Stimulated activated naive CD4-positive, alpha-beta T cell (primary cell): ENCODE measurements at regions not wholly inside any gene's neighbourhood (a gene's known extent, or its start where the extent isn't known, plus 50 kb on each side); places are given as distances from the start of the nearest gene placed in this dataset.

Experiments
- DNase-seq, 6 experiments: peaks; one replicate each; lab custom pipeline; 2025; lab: John Stamatoyannopoulos, UW

DNA sequence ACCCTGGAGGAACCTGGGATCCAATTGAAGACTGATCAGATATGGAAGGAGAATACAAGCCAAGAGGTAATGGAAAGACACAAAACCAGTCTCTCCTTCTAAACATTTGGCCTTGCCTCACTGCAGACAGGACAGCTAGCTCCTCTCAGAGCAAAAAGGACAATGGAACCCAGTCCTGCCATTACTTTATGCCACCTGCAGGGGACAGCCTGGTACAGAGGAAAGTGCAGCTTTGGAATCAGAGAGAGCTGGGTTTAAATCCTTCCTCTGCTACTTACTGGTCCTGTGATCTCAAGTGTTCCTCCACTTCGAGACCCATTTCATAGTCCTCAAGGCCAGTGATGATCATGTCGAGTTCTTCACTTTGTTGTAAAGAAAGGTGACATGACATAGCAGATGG lies 159.4 kb upstream of the SMAD3 start:
- DNase-seq = no peak

DNA sequence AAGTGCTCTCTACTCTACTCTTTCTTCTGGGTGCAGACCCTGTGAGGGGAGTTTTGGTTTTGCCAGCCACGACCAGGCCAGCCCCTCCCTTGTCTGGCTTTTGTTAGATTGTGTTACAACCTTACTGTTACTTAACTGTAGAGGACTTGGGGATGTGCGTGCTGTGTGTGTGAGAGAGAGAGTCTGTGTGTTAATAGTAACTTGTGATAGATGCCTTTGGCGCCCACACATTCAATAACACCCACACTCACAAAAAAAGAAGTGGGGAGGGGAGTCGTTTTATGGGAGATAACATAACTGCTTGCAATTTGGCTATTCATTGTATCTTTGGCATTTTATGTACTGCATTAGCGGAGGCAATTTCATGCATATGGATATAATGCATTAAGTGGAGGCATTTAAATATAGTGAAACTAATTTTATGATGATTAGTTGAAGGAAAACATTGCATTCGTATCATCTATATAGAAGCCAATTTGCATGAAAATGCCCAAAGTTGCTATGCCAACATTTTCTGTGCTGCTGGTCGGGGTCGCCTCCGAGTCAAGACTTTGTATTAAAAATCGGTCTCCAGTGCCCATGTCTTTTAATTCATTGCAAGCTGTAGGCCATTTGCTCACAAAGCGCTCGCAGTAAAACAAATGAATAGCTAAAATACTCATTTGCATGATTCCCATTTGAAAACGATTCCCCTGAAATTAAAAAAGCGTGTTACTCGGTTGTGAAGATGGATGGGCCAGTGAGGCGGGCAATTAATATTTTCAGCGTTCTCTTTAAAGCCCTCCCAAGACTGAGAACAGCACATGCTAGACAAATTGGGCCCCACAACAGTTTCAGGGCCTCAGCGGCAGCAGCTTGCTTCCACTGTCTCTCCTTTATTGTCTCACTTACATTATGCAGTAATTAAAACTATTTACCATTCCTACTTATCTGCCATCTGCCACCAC lies 158.5 kb upstream of the SMAD3 start:
- DNase-seq = no peak

DNA sequence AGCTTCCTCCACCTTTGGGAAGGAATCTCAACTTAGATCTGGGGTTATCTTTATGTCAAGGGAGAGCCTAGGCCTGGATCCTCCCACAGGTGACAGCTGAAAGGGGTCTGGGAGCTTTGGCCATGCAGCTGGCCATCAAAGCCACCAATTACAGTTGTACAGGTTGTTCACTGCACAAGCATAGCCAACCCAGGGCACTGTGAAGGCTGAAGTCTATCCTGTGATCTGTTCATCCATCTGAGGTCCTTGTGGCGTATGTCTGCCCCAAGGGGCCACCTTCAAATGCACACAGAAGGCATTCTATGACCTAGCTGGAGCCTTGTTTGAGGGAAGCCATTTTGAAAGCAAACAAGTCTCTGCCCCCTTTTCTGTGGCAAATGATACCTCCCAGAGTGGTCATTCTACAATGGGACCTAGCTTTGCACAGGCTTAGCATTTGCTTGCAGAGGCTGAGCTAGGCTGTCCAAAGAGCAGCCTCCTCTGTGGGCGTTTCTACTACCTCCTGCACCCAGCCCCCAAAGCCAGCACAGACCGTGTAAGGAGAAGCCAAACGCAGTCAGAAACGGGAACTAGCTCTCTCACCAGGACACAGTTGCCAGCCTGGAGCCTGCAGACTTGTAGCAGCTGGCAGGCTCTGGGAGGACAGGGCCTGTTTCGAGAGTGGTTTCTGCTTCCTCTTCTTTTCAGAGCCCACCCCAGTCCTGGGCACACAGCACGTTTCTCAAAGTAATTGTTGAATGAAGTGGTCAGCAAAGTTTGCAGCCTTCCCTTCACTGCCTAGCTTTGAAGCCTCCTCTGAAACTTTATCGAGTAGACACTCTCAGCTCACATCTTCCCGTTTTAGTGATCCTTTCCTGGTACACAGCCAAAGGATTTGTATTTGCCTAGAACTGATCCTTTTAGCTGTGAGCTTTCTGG lies 157.3 kb upstream of the SMAD3 start:
- DNase-seq = no peak

DNA sequence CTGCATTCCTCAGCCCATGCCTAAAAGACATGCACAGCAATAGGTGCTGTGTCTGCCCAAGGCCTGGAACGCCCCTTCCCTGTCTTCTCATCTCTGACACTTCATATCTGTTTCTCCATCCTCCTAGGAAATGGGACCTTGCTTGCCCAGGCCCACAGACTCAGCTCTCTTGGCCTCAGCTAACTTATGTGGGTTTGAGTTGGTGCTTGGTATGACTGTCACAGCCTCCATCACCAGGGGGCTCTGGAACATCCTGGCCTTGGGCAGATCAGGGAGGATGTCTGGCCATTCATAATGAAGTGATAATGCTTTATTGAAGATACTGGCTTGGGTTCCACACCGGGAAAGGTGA lies 156.7 kb upstream of the SMAD3 start:
- DNase-seq = no peak

DNA sequence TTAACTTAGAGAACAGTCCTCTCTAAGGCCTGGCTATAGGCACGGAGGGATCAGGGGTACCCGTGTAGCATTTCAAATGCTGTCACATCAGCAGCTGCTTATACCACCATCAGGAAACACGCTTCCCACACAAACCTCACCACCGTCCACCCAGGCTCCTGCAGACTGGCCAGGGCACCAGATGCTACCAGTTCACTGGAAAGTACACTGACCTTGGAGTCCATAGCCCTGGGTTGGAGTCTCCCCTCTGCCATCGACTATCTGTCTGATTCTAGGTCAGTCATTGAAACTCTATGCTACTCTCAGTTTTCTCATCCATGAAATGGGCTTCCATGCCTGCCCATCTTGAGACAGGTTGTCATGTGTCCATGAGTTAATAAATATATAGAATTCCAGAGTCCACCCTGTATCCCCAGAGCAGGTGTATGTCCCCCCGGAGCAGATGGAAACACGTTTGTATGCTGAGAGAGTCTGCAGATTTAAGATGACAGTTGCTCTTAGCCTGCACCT lies 156.0 kb upstream of the SMAD3 start:
- DNase-seq = no peak

DNA sequence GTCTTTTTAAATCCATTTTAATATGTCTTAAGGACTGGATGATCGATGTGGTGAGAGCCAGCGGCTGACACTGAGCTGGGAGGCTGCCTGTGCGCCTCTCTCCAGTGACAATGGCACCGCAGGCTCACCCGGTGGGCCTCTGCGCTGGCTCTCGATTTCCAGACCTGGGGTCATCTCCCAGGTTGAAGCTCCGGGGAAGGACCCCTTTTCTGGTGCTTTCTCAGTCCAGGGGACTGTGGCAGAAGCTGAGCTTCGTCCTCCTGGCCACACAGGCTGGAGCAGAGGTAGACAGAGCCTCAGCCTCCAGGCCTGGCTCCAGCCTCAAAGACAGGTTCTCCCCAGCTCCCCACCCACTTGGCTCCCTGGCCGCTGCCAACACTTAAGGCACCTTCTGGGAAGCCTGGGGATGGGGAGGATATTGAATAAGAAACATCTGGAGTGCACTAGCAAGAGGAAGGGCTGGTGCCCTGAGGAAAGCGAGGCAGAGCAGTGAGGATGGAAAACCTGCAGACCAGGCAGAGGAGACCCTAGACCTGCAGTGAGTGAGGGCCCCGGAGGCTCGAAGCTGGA lies 154.2 kb upstream of the SMAD3 start:
- no peak for DNase-seq

DNA sequence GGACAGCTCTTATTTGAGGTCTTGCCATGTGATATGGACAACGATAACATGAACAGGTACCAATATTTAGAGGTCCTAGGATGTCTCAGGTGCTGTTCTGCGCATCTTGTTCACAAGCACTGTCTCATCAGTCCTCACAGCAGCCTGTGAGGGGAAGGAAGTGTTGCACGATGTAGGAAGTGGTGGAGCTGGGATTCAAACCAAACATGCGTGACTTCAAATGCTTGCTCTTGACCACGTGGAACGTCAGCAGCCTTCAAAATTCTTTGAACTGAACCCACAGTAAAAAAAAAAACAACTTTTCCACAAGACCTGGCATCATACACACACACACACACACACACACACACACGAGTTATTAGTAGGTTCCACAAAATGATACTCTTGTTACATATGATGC lies 153.4 kb upstream of the SMAD3 start:
- peak in 4 of 6 experiments; percentile 19 to 78 (median 74) for DNase-seq

DNA sequence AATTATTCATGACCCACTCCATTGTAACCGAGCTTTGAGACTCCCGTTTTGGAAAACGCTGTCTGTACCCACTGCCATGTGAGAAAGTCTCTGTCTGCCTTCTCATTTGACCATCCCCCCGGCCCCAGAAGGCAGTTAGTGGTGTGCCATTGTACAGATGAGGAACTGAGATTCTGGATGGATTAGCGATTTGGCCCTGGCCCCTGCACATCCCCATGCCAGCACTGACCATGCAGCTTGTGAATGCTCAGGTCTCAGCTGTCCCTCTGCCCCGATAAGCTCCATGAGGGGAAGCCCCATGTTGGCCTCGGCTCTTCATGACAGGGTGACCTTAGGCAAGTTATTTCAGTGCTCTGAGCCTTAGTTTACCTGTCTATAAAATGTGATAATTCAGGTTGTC lies 153.0 kb upstream of the SMAD3 start:
- no peak for DNase-seq

DNA sequence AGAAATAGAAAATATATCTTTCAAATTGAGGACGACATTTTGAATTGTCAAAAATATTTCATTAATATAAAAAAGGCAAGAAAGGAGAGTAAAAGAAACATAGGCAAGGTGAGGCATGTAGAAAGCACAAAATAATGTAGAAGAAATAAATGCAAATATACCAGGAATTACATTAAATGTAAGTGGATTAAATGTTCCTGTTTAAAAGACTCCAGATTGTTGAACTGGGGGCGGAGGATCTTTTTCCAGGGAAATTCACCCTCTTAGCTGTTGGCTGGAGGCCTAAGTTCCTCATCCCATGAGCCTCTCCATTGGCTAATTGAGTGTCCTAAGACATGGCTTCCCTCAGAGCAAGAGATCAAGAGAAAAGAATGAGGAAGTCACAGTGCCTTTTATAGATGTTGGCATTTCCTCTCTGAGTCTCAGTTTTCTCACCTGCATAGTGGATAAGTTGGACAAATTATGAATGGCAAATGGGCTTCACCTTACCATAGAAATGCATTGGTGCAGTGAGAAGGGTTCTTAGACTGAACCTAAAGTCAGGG lies 147.4 kb upstream of the SMAD3 start:
- no peak for DNase-seq

DNA sequence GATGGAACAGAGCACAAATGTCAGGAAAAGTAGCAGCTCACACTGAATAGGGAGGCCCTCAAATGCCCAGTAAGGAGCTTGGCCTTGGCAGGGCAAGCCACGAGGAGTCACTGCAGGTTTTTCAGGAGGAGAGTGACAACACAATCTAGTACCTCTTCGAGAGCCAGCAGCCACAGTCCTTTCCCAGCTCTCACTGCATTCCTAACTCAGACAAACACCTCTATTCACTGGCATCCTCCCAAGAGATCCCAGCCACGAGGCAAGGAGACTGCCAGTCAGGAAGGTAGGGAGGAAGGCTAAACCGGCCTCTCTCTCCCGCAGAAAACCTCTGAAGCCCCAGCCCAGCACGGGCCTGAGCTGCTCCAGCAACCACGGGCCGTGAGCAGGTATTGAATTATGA lies 146.0 kb upstream of the SMAD3 start:
- no peak for DNase-seq

DNA sequence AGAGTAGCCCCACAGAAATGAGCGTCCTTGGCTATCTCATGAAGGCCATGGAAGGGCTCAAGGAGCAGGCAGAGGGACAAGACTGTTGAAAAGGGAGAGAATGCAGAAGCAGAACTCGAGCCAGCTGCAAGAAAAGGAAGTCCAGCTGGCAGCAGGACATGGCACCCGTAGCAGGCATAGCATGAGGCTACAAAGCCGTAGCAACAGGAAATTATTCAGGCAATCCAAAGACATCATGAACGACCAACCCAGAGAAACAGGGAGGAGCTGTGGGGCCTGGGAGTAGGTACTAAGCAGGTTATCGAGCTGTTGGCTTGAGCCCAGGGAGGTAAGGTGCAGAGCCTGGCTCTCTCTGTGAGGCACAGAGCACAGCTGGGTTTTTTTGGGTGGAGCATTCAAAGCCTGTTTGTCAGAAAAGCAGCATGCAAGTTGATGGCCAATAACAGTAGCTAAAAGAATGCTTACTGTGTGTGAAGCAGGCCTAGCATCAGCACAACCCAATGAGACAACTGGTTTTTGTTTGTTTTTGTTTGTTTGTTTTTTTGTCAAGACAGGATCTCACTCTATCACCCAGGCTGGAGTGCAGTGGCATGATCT lies 144.0 kb upstream of the SMAD3 start:
- DNase-seq = no peak

DNA sequence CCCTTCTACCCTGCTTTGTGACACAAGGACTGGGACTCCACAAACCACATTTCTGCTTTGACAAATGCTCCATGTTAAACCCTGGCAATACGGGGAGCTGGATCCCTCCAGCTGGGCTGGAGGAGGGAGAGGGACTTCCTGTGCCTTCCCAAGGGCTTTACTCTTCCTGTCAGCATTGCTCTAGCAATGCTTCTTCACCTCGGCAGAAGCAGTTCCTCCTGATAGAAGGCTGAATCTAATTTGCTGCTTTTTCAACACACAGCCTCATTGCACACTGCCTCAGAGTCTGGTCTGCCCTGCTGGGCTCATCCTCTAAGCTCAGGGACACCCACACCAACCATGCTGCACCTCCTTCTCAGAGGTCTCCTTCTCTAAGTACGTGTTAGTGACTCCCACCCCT lies 142.8 kb upstream of the SMAD3 start:
- DNase-seq = no peak

DNA sequence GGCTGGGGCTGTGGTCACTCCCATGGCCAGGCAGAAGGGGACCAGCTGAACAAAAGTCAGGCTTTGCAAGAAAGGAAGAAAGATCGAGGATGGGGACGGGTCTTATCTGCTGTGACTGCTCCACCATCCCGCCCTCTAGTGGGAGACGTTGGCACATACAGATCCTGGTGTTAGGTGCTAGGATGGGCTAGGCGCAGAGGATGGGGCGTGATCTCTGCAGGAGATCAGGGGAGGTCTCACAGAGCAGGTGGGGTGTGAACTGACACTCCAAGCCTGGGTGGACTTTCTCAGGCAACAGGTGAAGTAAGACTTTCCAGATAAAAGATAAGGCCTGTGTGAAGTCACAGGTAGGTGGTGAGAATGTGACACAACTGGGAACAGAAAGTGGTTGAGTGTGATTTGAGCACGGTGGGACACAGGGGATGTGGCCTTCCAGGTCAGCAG lies 141.9 kb upstream of the SMAD3 start:
- peak in 2 of 6 experiments; percentile 7 to 18 for DNase-seq

DNA sequence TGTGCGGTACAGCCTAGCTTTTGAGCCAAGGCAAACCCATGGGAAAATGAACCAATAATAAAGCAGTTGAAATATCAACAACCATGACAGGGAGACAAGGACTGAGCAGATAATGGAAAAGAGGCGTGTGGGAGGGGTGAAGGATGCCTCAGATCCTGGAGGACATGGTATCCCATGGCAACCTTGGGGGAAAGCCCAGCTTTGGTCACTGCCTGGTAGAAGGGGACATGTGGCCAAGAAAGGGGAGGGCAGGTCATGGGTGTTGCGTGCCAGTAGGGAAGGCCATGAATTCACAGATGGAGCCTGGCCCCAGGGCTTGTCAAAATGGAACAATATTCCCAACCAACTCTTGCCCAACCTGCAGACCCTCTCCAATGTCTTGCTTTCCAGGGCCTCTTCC lies 140.5 kb upstream of the SMAD3 start:
- no peak for DNase-seq

DNA sequence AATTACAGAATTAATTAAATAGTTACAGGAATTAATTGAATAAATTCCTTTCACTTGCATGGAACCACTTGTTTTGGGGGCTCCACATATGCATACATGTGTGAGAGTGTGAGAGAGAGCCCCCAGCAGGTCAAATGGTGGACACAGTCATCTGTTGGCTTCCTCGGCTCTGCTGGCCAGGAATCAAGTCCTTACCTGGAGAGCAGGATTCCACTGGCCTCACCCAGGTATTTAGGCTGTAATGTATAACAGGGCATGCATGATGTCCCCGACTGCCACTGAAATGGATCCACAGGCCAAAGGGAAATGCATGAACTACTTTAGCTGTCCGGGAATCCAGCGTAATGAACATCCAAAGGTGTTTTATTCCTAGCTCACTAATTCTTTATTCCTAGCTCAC lies 139.7 kb upstream of the SMAD3 start:
- DNase-seq = no peak

DNA sequence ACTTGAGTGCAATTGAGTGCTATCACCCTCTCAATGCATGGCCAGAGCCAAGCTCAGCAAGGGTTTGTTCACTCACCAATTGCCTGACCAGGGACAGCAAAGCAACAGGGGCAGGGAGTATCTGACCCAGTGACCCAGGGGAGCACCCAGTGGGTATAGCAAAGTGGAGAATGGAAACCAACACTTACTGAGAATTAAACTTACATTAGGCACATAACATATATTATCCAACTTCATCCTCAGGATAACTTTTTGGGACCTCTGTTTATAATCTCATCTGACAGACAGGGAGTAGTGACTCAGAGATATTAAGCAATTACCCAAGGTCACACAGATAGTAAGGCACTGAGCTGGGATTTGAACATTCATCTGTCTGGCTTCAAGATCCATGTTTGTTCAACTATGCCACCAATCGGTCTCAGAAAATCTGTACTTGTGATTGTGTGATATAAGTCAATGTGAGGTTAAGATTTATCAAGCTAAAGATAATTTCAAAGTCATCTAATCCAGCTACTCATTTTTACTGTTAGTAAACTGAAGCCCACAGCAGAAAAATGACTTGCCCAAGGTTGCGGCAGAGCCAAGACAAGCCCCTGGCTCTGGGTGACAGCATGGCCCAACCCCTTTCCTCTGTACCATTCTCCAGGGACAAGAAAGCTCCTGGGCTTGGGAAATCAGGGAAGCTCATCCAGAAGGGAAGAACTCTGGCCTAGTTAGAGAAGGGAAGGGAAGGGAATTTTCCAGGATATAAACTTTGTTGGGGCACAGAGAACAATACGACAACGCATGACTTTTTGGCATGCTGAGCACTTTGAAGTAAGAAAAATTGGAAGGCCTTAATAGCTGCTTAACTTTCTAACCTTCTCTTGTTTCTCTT lies 138.0 kb upstream of the SMAD3 start:
- no peak for DNase-seq

DNA sequence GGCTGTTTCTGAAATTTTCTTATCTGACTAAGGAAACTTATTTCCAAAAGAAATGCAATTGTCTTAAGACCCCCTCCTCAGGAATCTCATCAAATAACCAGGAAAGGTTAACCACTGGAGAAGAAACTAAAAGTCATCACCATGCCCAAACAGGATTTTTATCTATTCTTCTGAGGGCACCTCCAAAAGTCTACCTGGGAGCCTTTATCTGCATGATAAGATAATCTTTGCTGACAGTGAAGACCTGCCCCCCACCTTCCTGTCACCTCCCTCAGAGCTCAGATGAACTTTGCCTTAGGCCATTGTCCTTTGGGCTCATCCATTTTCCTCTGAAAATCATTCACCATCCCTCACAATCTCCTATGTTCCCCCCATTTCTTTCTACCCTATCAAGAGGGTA lies 137.3 kb upstream of the SMAD3 start:
- DNase-seq = no peak

DNA sequence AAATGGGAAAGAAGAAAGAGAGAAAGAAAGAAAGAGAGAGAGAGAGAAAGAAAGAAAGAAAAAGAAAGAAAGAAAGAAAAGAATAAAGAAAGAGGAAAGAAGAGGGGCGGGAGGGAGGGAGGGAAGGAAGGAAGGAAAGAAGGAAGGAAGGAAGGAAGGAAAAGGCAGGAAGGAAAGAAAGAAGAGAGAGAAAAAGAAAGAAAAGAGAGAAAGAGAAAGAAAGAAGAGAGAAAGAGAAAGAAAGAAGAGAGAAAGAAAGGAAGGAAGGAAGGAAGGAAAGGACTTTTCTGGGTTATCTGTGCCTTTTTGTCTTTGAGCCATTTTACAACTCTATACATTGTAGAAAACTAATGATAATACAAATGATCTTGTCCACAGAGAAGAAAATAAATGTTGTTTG lies 136.6 kb upstream of the SMAD3 start:
- no peak for DNase-seq

DNA sequence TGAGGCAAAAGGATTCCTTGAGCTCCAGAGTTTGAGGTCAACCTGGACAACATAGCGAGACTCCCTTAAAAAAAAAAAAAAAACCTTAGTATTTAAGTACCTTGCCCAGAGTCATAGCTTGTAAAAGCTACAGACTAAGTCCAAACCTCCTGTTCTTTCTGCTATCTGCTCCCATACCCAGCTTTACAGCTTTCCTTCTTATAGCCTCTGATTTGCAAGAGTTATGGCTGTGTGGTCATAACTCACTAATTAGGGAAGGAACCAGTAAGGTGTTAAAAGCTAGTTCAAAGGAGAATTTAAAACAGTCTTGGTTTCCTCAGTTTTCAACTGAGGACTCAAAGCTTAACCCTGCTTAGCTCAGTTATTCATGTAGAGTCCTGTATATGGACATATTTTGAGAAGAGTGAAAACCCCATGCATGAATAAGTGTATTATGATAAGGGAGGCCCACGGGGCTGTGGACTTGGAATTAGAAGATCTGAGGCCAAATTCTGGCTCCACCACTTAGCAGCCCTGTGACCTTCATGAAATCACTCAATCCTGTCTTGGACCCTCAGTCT lies 135.5 kb upstream of the SMAD3 start:
- no peak for DNase-seq
